Anterior cingulate cortex (tissue), 58 donors: ENCODE measurements at regions not wholly inside any gene's neighbourhood (a gene's known extent, or its start where the extent isn't known, plus 50 kb on each side); places are given as distances from the start of the nearest gene placed in this dataset.

Source experiments
- DNase-seq, 58 donors: peaks; one replicate each; lab custom pipeline; 2025; lab: John Stamatoyannopoulos, UW

GRCh38 chr2:30046396-30046795 is 100.4 kb upstream of the YPEL5 start:
- DNase-seq, result no peak

- DNase-seq, result no peak
These were observed 99.8 kb upstream of the YPEL5 start for GRCh38 chr2:30046979-30047378.

GRCh38 chr2:30048636-30049175 is 98.1 kb upstream of the YPEL5 start:
- no peak for DNase-seq

- DNase-seq, result no peak
These were observed 91.3 kb upstream of the YPEL5 start for GRCh38 chr2:30055548-30055947.

GRCh38 chr2:30060562-30060961 is 86.2 kb upstream of the YPEL5 start:
- DNase-seq, result no peak

GRCh38 chr2:30068067-30068466 is 78.7 kb upstream of the YPEL5 start:
- no peak for DNase-seq

GRCh38 chr2:30072250-30072842 is 74.5 kb upstream of the YPEL5 start:
- peak in 53 of 58 donors; percentile 6 to 84 (median 48) for DNase-seq

GRCh38 chr2:30073523-30073922 is 73.3 kb upstream of the YPEL5 start:
- DNase-seq, result no peak

- DNase-seq, result peak in 1 of 58 donors; percentile 1
These were observed 72.8 kb upstream of the YPEL5 start for GRCh38 chr2:30074023-30074422.

GRCh38 chr2:30078521-30078920 is 68.3 kb upstream of the YPEL5 start:
- DNase-seq, result no peak

- no peak for DNase-seq
These were observed 61.9 kb upstream of the YPEL5 start for GRCh38 chr2:30084915-30085314.

GRCh38 chr2:30089171-30089570 is 57.6 kb upstream of the YPEL5 start:
- DNase-seq, result no peak

- DNase-seq, result no peak
These were observed 51.4 kb upstream of the YPEL5 start for GRCh38 chr2:30095402-30095801.

GRCh38 chr2:30096451-30096850 is 50.4 kb upstream of the YPEL5 start:
- DNase-seq, result no peak
